HUES48 (cell line): ENCODE measurements at regions not wholly inside any gene's neighbourhood (a gene's known extent, or its start where the extent isn't known, plus 50 kb on each side); places are given as distances from the start of the nearest gene placed in this dataset.
"Not testable (repeated sequence)": the region's sequence is repeated elsewhere in the genome, so short reads cannot be mapped to it uniquely, and the experiment has no call there.

ENCODE experiments used
- H3K27ac ChIP-seq: one replicate; pipeline ENCODE4 v1.7.0; 2013; ENCODE audit warnings: low read depth, low read length, inconsistent platforms
- H3K27me3 ChIP-seq: 2 replicates; pipeline ENCODE4 v1.6.1; 2013; ENCODE audit warnings: mild to moderate bottlenecking, low read length; ENCODE audit not compliant: control insufficient read depth, insufficient read depth
- H3K36me3 ChIP-seq: 2 replicates; pipeline ENCODE4 v1.6.1; 2013; ENCODE audit warnings: low read length; ENCODE audit not compliant: control insufficient read depth, insufficient read depth
- H3K4me1 ChIP-seq: 2 replicates; pipeline ENCODE4 v1.6.1; 2013; ENCODE audit warnings: mild to moderate bottlenecking, low read length; ENCODE audit not compliant: control insufficient read depth, insufficient read depth
- H3K4me3 ChIP-seq: 2 replicates; pipeline ENCODE4 v1.5.1; 2013; ENCODE audit warnings: mild to moderate bottlenecking, low read depth, low read length
- H3K9ac ChIP-seq: 2 replicates; pipeline ENCODE4 v1.6.1; 2013; ENCODE audit warnings: mild to moderate bottlenecking, low read depth, low read length, moderate library complexity
- H3K9me3 ChIP-seq: 2 replicates; pipeline ENCODE4 v1.6.1; 2013; ENCODE audit warnings: low read length; ENCODE audit not compliant: control insufficient read depth, insufficient read depth

- H3K36me3 ChIP-seq = no peaks in the 10 kb centered on the region
- H3K9me3 ChIP-seq = no peaks in the 10 kb centered on the region
- H3K27ac ChIP-seq = peak overlapping the region; percentile 25
- H3K4me3 ChIP-seq = no peak overlapping the region
- H3K27me3 ChIP-seq = no peaks in the 10 kb centered on the region
- peaks cover 5% of the 10 kb centered on the region; the same call in 1 of the 2 replicates for H3K4me1 ChIP-seq
- no peak overlapping the region for H3K9ac ChIP-seq
These were observed 372.0 kb downstream of the PREX1 start for GRCh38 chr20:48455651-48456365.

DNA sequence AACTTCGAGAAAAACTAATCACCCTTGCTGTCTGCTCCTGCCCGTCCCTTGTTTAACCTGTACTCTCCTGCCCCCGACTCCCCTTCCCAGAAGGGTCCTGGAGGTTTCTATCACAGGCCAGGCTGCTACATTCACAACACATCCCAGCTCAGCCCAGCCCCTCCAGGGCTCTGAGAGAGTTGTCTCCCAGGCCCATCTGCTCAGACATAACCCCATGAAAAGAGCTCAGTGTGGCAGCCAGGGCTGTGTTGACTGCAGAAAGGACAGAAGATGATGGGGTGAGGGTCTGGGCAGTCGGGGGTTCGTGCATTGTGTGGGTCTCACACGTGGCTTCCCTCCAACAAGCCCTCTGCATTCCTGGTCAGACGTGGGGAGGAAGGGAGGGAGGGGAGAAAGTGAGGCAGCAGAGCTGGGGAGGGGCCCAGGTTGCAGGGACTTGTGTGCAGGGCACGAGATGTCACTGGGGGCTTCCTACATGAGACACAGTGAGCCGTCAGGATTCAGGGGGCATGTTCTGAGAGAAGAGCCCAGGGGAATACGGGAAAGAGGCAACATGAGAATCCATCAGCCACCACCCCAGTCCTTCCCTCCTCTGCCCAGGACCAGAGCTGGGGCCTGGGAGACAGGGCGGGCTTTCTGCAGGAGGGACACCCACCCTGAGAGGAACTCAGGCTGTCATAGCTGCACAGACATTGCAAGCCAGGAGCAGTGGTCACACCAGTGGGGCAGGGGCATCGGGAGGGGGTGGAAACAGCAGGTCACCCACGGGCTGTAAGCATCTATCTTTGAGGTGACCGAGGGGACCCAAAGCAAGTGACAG, 372.9 kb downstream of the PREX1 start:
- no peaks in the 10 kb centered on the region for H3K4me1 ChIP-seq

GRCh38 chr20:48453477-48454093, 374.2 kb downstream of the PREX1 start:
- Histone ChIP-seq H3K27me3 (no peaks in the 10 kb centered on the region), H3K27ac (no peak overlapping the region), H3K36me3 (no peaks in the 10 kb centered on the region), H3K4me3 (no peak overlapping the region), H3K9ac (no peak overlapping the region), H3K9me3 (no peaks in the 10 kb centered on the region), H3K4me1 (no peaks in the 10 kb centered on the region)

More for the DNA sequence above, 372.9 kb downstream of the PREX1 start:
- H3K27me3 ChIP-seq = no peaks in the 10 kb centered on the region
- no peak overlapping the region for H3K27ac ChIP-seq
- no peaks in the 10 kb centered on the region for H3K36me3 ChIP-seq
- H3K4me3 ChIP-seq = no peak overlapping the region
- no peak overlapping the region for H3K9ac ChIP-seq
- H3K9me3 ChIP-seq = no peaks in the 10 kb centered on the region

DNA sequence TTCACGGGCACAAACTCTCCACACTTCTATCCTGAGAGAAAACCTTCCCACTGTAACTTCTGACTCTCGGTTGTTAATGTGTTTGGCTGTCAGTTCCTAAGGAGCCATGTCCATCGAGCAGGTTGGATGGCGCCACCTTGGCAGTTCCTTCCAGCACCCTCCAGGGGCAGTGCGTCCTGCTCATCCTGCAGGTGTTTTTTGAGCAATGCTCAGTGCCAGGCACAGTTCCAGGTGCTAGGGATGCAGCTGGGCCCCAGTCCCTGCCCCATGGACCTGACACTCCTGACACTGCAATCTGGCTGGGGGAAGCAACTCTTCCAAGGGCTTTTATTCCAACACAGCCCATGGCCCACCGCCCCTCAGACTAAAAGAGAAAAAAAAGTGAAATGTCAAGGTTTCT, 376.4 kb downstream of the PREX1 start:
- no peaks in the 10 kb centered on the region for H3K4me1 ChIP-seq
- no peaks in the 10 kb centered on the region for H3K36me3 ChIP-seq
- no peak overlapping the region for H3K4me3 ChIP-seq
- H3K27ac ChIP-seq = no peak overlapping the region
- no peaks in the 10 kb centered on the region for H3K9me3 ChIP-seq
- H3K27me3 ChIP-seq = no peaks in the 10 kb centered on the region
- H3K9ac ChIP-seq = no peak overlapping the region

GRCh38 chr20:48448666-48449600, 378.9 kb downstream of the PREX1 start:
- Histone ChIP-seq H3K4me3 (no peak overlapping the region), H3K4me1 (no peaks in the 10 kb centered on the region), H3K36me3 (no peaks in the 10 kb centered on the region), H3K9me3 (0 out of 2 replicates have a peak, but pooled peaks cover 5% of the 10 kb centered on the region), H3K27me3 (no peaks in the 10 kb centered on the region), H3K9ac (no peak overlapping the region), H3K27ac (no peak overlapping the region)

DNA sequence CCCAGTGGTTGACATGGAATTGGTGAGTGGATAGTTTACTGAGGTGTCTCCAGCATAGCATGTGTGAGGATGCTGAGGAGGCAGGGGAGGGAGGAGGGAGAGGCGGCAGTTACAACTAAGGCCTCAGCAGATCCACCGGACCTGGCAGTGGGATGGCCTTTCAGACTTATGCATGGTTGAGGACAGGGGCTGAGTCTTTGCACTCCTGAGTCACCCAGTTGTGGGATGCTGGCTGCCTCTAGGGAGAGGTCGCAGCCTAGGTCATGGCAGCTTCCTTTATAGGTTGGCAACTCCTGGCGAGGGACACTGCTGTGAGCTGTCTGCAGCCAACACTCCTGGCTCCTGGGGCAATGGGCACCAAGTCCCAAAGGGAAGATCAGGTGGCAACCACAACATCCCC, 380.3 kb downstream of the PREX1 start:
- Histone ChIP-seq H3K27ac (no peak overlapping the region), H3K4me1 (no peaks in the 10 kb centered on the region), H3K36me3 (no peaks in the 10 kb centered on the region), H3K4me3 (no peak overlapping the region), H3K27me3 (no peaks in the 10 kb centered on the region), H3K9ac (no peak overlapping the region), H3K9me3 (0 out of 2 replicates have a peak, but pooled peaks cover 10% of the 10 kb centered on the region)

GRCh38 chr20:48445827-48446226, 382.0 kb downstream of the PREX1 start:
- Histone ChIP-seq H3K9me3 (0 out of 2 replicates have a peak, but pooled peaks cover 10% of the 10 kb centered on the region), H3K4me3 (no peak overlapping the region), H3K27ac (no peak overlapping the region), H3K27me3 (no peaks in the 10 kb centered on the region), H3K9ac (no peak overlapping the region), H3K36me3 (no peaks in the 10 kb centered on the region), H3K4me1 (no peaks in the 10 kb centered on the region)

GRCh38 chr20:48444249-48444648, 383.6 kb downstream of the PREX1 start:
- H3K9ac ChIP-seq = no peak overlapping the region
- H3K27ac ChIP-seq = no peak overlapping the region
- H3K9me3 ChIP-seq = 0 out of 2 replicates have a peak, but pooled peaks cover 10% of the 10 kb centered on the region
- no peaks in the 10 kb centered on the region for H3K27me3 ChIP-seq
- no peaks in the 10 kb centered on the region for H3K36me3 ChIP-seq
- H3K4me3 ChIP-seq = no peak overlapping the region
- H3K4me1 ChIP-seq = no peaks in the 10 kb centered on the region

- no peaks in the 10 kb centered on the region for H3K27me3 ChIP-seq
- no peak overlapping the region for H3K4me3 ChIP-seq
- no peak overlapping the region for H3K27ac ChIP-seq
- no peaks in the 10 kb centered on the region for H3K36me3 ChIP-seq
- H3K9me3 ChIP-seq = peaks cover 10% of the 10 kb centered on the region; the same call in 1 of the 2 replicates
- no peaks in the 10 kb centered on the region for H3K4me1 ChIP-seq
- H3K9ac ChIP-seq = no peak overlapping the region
These were observed 386.9 kb downstream of the PREX1 start for GRCh38 chr20:48440916-48441315.

DNA sequence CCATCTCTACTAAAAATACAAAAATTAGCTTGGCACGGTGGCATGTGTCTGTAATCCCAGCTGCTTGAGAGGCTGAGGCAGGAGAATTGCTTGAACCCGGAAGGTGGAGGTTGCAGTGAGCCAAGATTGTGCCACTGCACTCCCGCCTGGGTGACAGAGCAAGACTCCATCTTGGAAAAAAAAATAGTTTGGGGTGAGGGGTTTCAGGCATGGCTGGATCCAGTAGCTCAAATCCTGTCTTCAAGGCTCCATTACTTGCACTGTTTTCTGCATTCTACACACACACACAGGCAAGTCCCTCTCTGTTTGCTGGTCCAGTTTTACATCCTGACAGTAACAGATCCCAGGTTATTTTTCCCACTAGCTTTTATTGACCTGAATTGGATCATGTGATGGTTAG, 387.5 kb downstream of the PREX1 start:
- not testable (repeated sequence) for H3K4me1 ChIP-seq, H3K27me3 ChIP-seq, H3K27ac ChIP-seq, H3K36me3 ChIP-seq, H3K9ac ChIP-seq, H3K9me3 ChIP-seq, H3K4me3 ChIP-seq
